Body of pancreas (tissue), 4 donors: ENCODE measurements at regions not wholly inside any gene's neighbourhood (a gene's known extent, or its start where the extent isn't known, plus 50 kb on each side); places are given as distances from the start of the nearest gene placed in this dataset.

ENCODE experiments used
- POLR2A ChIP-seq, 3 donors: fragments of 450-650 bp; IDR thresholded peaks; one replicate each; pipeline ENCODE4 v1.6.1; 2016; ENCODE audit warnings: antibody characterized with exemption in 3 of 3, mild to moderate bottlenecking in 2 of 3
- TF ChIP-seq, protein P1 (sequence below), 7 experiments: fragments of 450-650 bp in 4 of 7; fragments of 200-600 bp in 3 of 7; sonication (generic) in 3 of 7; IDR thresholded peaks; one replicate each; pipeline ENCODE4 v1.5.1; 2016 to 2019; ENCODE audit warnings: antibody characterized with exemption in 7 of 7

- TF ChIP-seq, protein P1, sequence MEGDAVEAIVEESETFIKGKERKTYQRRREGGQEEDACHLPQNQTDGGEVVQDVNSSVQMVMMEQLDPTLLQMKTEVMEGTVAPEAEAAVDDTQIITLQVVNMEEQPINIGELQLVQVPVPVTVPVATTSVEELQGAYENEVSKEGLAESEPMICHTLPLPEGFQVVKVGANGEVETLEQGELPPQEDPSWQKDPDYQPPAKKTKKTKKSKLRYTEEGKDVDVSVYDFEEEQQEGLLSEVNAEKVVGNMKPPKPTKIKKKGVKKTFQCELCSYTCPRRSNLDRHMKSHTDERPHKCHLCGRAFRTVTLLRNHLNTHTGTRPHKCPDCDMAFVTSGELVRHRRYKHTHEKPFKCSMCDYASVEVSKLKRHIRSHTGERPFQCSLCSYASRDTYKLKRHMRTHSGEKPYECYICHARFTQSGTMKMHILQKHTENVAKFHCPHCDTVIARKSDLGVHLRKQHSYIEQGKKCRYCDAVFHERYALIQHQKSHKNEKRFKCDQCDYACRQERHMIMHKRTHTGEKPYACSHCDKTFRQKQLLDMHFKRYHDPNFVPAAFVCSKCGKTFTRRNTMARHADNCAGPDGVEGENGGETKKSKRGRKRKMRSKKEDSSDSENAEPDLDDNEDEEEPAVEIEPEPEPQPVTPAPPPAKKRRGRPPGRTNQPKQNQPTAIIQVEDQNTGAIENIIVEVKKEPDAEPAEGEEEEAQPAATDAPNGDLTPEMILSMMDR (IDR thresholded peaks at IDR 0.05): no peak
- no peak for TF ChIP-seq POLR2A (IDR thresholded peaks at IDR 0.05)
Observed at GRCh38 chr15:38826880-38827279, 262.3 kb upstream of the RASGRP1 start.
